Keratinocyte (primary cell): ENCODE measurements at regions not wholly inside any gene's neighbourhood (a gene's known extent, or its start where the extent isn't known, plus 50 kb on each side); places are given as distances from the start of the nearest gene placed in this dataset.

Source experiments
- DNase-seq: peaks from one replicate; pipeline ENCODE4 v3.0.0-alpha.2; 2011; ENCODE audit warnings: low read depth, missing footprints, low spot score
- FAIRE-seq: peaks from 2 replicates; lab custom pipeline; 2011; peaks lifted over from hg19 to GRCh38; lab: Jason Lieb, UNC
- H2AFZ ChIP-seq: 2 replicates; pipeline ENCODE4 v1.6.0; 2012; ENCODE audit warnings: low read length, control low read depth, inconsistent platforms; ENCODE audit not compliant: control insufficient read depth
- H3K27ac ChIP-seq: 2 replicates; pipeline ENCODE4 v1.5.1; 2011; ENCODE audit warnings: low read length; ENCODE audit not compliant: control insufficient read depth, insufficient read depth
- H3K27me3 ChIP-seq: 3 replicates; pipeline ENCODE4 v1.6.0; 2011; ENCODE audit warnings: low read length; ENCODE audit not compliant: control insufficient read depth, insufficient read depth; ENCODE audit errors: extremely low read depth
- H3K36me3 ChIP-seq, 2 experiments: 2 replicates in 1 of 2; 3 replicates in 1 of 2; pipeline ENCODE4 v1.5.1; 2011; ENCODE audit warnings: low read length in 2 of 2, mild to moderate bottlenecking in 1 of 2; ENCODE audit not compliant: control insufficient read depth in 2 of 2, insufficient read depth in 2 of 2; ENCODE audit errors: extremely low read depth in 1 of 2
- H3K4me1 ChIP-seq: 3 replicates; pipeline ENCODE4 v1.5.1; 2011; ENCODE audit warnings: low read length; ENCODE audit not compliant: control insufficient read depth, insufficient read depth; ENCODE audit errors: extremely low read depth
- H3K4me2 ChIP-seq: 3 replicates; pipeline ENCODE4 v1.6.0; 2011; ENCODE audit warnings: low read depth, low read length; ENCODE audit not compliant: control insufficient read depth, insufficient read depth; ENCODE audit errors: extremely low read depth
- H3K4me3 ChIP-seq, 3 experiments: fragments of 200-600 bp in 1 of 3; sonication (generic) in 1 of 3; 2 replicates in 2 of 3; 3 replicates in 1 of 3; pipeline ENCODE4 v1.5.1; 2011 to 2016; ENCODE audit warnings: low read length in 3 of 3, mild to moderate bottlenecking in 3 of 3, control low read depth in 2 of 3, inconsistent platforms in 1 of 3, low read depth in 1 of 3, mixed read lengths in 1 of 3, mixed run types in 1 of 3, moderate library complexity in 1 of 3; ENCODE audit not compliant: control insufficient read depth in 2 of 3, insufficient read depth in 2 of 3; ENCODE audit errors: extremely low read depth in 1 of 3
- H3K79me2 ChIP-seq: 2 replicates; pipeline ENCODE4 v1.6.0; 2012; ENCODE audit warnings: low read length; ENCODE audit not compliant: control insufficient read depth, insufficient read depth
- H3K9ac ChIP-seq: 3 replicates; pipeline ENCODE4 v1.6.0; 2011; ENCODE audit warnings: low read length; ENCODE audit not compliant: control insufficient read depth, insufficient read depth; ENCODE audit errors: extremely low read depth
- H3K9me1 ChIP-seq: 3 replicates; pipeline ENCODE4 v1.6.0; 2011; ENCODE audit warnings: low read length; ENCODE audit not compliant: control insufficient read depth, insufficient read depth; ENCODE audit errors: extremely low read depth
- H3K9me3 ChIP-seq: 2 replicates; pipeline ENCODE4 v1.5.1; 2012; ENCODE audit warnings: low read depth, low read length; ENCODE audit not compliant: control insufficient read depth
- H4K20me1 ChIP-seq: 3 replicates; pipeline ENCODE4 v1.6.0; 2011; ENCODE audit warnings: low read length; ENCODE audit not compliant: control insufficient read depth, insufficient read depth; ENCODE audit errors: extremely low read depth
- CTCF ChIP-seq, 3 experiments: IDR thresholded peaks in 1 of 3; conservative IDR thresholded peaks in 1 of 3; optimal IDR thresholded peaks in 1 of 3; 2 replicates in 2 of 3; 3 replicates in 1 of 3; pipeline versions ENCODE3 to v1.5.1; 2011; ENCODE audit warnings: low read length in 3 of 3, mild to moderate bottlenecking in 3 of 3, moderate library complexity in 2 of 3, control low read depth in 1 of 3, inconsistent platforms in 1 of 3; ENCODE audit not compliant: insufficient read depth in 2 of 3; ENCODE audit errors: extremely low read depth in 1 of 3
- EZH2 ChIP-seq: IDR thresholded peaks from one replicate; pipeline ENCODE4 v1.6.1; 2012; ENCODE audit warnings: inconsistent platforms, mild to moderate bottlenecking, low read length, moderate library complexity
- dilution Hi-C: fragments of 300-500 bp; cut with MboI; formaldehyde crosslinking; loops from one replicate; pipeline ENCODE4 v1.7.0; 2020; ENCODE audit warnings: low sequenced_read_pairs; ENCODE audit not compliant: extremely low pct_ligation_motif_present

GRCh38 chr2:147519178-147519577 is 325.7 kb upstream of the ACVR2A start:
- dilution Hi-C loops: no loop called here
- no peak for TF ChIP-seq CTCF (optimal IDR thresholded peaks at IDR 0.05 in 1 of 3, IDR thresholded peaks at IDR 0.05 in 1 of 3, conservative IDR thresholded peaks at IDR 0.05 in 1 of 3; ENCODE audit: extremely low read depth in 1 of 3, insufficient read depth in 2 of 3, low read length in 3 of 3)
- no peak for TF ChIP-seq EZH2

GRCh38 chr2:147515213-147515612 is 329.6 kb upstream of the ACVR2A start:
- H3K27ac ChIP-seq: no peak overlapping the region
- H4K20me1 ChIP-seq: no peaks in the 10 kb centered on the region
- H3K36me3 ChIP-seq: no peaks in the 10 kb centered on the region
- DNase-seq (no peak), FAIRE-seq (no peak)
- TF ChIP-seq EZH2: no peak
- no peak overlapping the region for H3K9ac ChIP-seq
- H3K27me3 ChIP-seq: no peaks in the 10 kb centered on the region
- no peak overlapping the region for H3K4me2 ChIP-seq
- H2AFZ ChIP-seq: no peak overlapping the region
- no peaks in the 10 kb centered on the region for H3K4me1 ChIP-seq
- dilution Hi-C loops: no loop called here
- H3K9me1 ChIP-seq: no peaks in the 10 kb centered on the region
- no peak overlapping the region for H3K4me3 ChIP-seq
- no peaks in the 10 kb centered on the region for H3K79me2 ChIP-seq
- no peaks in the 10 kb centered on the region for H3K9me3 ChIP-seq

More at GRCh38 chr2:147519178-147519577, 325.7 kb upstream of the ACVR2A start:
- no peak for DNase-seq
- Histone ChIP-seq H2AFZ (no peak overlapping the region), H3K4me2 (no peak overlapping the region), H3K27ac (no peak overlapping the region), H3K27me3 (no peaks in the 10 kb centered on the region), H3K36me3 (no peaks in the 10 kb centered on the region), H3K9me1 (no peaks in the 10 kb centered on the region), H3K79me2 (no peaks in the 10 kb centered on the region), H3K9me3 (no peaks in the 10 kb centered on the region), H3K4me3 (no peak overlapping the region), H3K9ac (no peak overlapping the region), H3K4me1 (no peaks in the 10 kb centered on the region), H4K20me1 (no peaks in the 10 kb centered on the region)
- no peak for FAIRE-seq

GRCh38 chr2:147512206-147512605 is 332.6 kb upstream of the ACVR2A start:
- H3K4me1 ChIP-seq: no peaks in the 10 kb centered on the region
- H3K27me3 ChIP-seq: no peaks in the 10 kb centered on the region
- H3K9me1 ChIP-seq: no peaks in the 10 kb centered on the region
- TF ChIP-seq CTCF (optimal IDR thresholded peaks at IDR 0.05 in 1 of 3, IDR thresholded peaks at IDR 0.05 in 1 of 3, conservative IDR thresholded peaks at IDR 0.05 in 1 of 3; ENCODE audit: extremely low read depth in 1 of 3, insufficient read depth in 2 of 3, low read length in 3 of 3): no peak
- TF ChIP-seq EZH2: no peak
- no peaks in the 10 kb centered on the region for H3K9me3 ChIP-seq
- H3K4me2 ChIP-seq: no peak overlapping the region
- no peak overlapping the region for H3K9ac ChIP-seq
- FAIRE-seq (no peak), DNase-seq (no peak)
- H3K27ac ChIP-seq: no peak overlapping the region
- H3K4me3 ChIP-seq: no peak overlapping the region
- H3K36me3 ChIP-seq: no peaks in the 10 kb centered on the region
- dilution Hi-C loops: no loop called here
- H3K79me2 ChIP-seq: no peaks in the 10 kb centered on the region
- H4K20me1 ChIP-seq: no peaks in the 10 kb centered on the region
- no peak overlapping the region for H2AFZ ChIP-seq
